Heart right ventricle (tissue), 16 donors: ENCODE measurements at regions not wholly inside any gene's neighbourhood (a gene's known extent, or its start where the extent isn't known, plus 50 kb on each side); places are given as distances from the start of the nearest gene placed in this dataset.

ENCODE experiments used
- ATAC-seq, 8 donors: fragments of 200-7000 bp; cut with Tn5 transposase; one replicate each; pipeline ENCODE4 v1.9.1; 2020; ENCODE audit warnings: mild to moderate bottlenecking in 8 of 8, moderate library complexity in 8 of 8, moderate number of reproducible peaks in 1 of 8
- DNase-seq, 2 donors: peaks; one replicate each; pipeline ENCODE4 v3.0.0-alpha.2; 2020
- H3K27ac ChIP-seq, 10 donors: fragments of 200-600 bp; sonication (generic) in 2 of 10; one replicate each; pipeline versions ENCODE4 v1.5.0 to v1.8.0; 2020 to 2022; ENCODE audit warnings: mild to moderate bottlenecking in 3 of 10
- H3K27me3 ChIP-seq, 7 donors: fragments of 200-600 bp; one replicate each; pipeline ENCODE4 v1.8.0; 2021 to 2022; ENCODE audit warnings: mild to moderate bottlenecking in 2 of 7
- H3K36me3 ChIP-seq, 9 donors: fragments of 200-600 bp; sonication (generic) in 1 of 9; one replicate each; pipeline versions ENCODE4 v1.5.0 to v1.8.0; 2020 to 2022; ENCODE audit warnings: mild to moderate bottlenecking in 2 of 9
- H3K4me1 ChIP-seq, 9 donors: fragments of 200-600 bp; sonication (generic) in 1 of 9; one replicate each; pipeline versions ENCODE4 v1.5.0 to v1.8.0; 2020 to 2022; ENCODE audit warnings: mild to moderate bottlenecking in 4 of 9
- H3K4me3 ChIP-seq, 10 donors: fragments of 200-600 bp; sonication (generic) in 2 of 10; one replicate each; pipeline versions ENCODE4 v1.5.0 to v1.8.0; 2020 to 2022; ENCODE audit warnings: mild to moderate bottlenecking in 7 of 10, moderate library complexity in 2 of 10
- H3K9me3 ChIP-seq, 11 donors: fragments of 200-600 bp in 10 of 11; sonication (generic) in 2 of 11; one replicate each; pipeline versions ENCODE4 v1.5.0 to v1.8.0; 2013 to 2022; ENCODE audit warnings: mild to moderate bottlenecking in 2 of 11, control low read depth in 1 of 11, moderate library complexity in 1 of 11
- CTCF ChIP-seq, 9 donors: fragments of 200-600 bp; sonication (generic) in 2 of 9; IDR thresholded peaks; one replicate each; pipeline versions ENCODE4 v1.5.0 to v1.8.0; 2021 to 2022; ENCODE audit warnings: antibody characterized with exemption in 9 of 9, mild to moderate bottlenecking in 5 of 9, moderate library complexity in 1 of 9
- WGBS, 2 donors: extraction: QIAGEN DNeasy Blood & Tissue Kit; methylation state at CpG; one replicate each; pipeline ENCODE4 v1.1.7; 2013; ENCODE audit warnings: inconsistent platforms in 1 of 2; 5-methylcytosine and 5-hydroxymethylcytosine counted together
- intact Hi-C, 10 donors: fragments of 100-400 bp; cut with DNase I; formaldehyde crosslinking; loops; one replicate each; pipeline versions ENCODE4 v1.11.1 to v1.14.2; 2022
- donor health status: Arrhythmogenic right ventricular cardiomyopathy.
- donor health status: ischemic (EF 13 %, LVEDD 7.1; RV severe dilation, severe dysfunction).
- donor health status: healthy with polysubstance abuse.
- donor health status: DM: no; HTN: yes; CAD: no.
- donor health status: DM: no; HTN: no; CAD: no.
- donor health status: ischemic (EF 25% LVEDD 6.9; RV normal size, moderate dysfunction).
- donor health status: ischemic (EF 25% LVEDD 5.7; RV mildly dilated, moderate dysfunction).
- donor health status: healthy.
- donor health status: DM: yes; HTN: yes; CAD: no.
- donor health status: Ischemic cardiomyopathy.
- donor health status: ischemic (EF 35%, LVEDD 5.7; RV mildly dilated, moderate dysfunction).
- donor health status: nonischemic (EF 11% LVEDD 7.7; RV severe dilation, severe dysfunction).
- donor health status: DM: yes; HTN: yes; CAD: no.
- donor health status: PGD.
- donor health status: ischemic (EF 29% LVEDD 5.4; RV normal size, mild dysfunction).
- donor health status: nonischemic (EF 23%, LVEDD 6.1; RV moderate dilation, normal function).

GRCh38 chr12:46917821-46918220 is 92.0 kb upstream of the SLC38A4 start:
- DNase-seq (no peak), ATAC-seq (no peak)
- TF ChIP-seq CTCF (IDR thresholded peaks at IDR 0.05): no peak
- Histone ChIP-seq H3K4me3 (no peak overlapping the region), H3K36me3 (no peaks in the 10 kb centered on the region), H3K27me3 (no peaks in the 10 kb centered on the region), H3K27ac (no peak overlapping the region), H3K9me3 (peaks cover 0 to 18% (median 0%) of the 10 kb centered on the region in 11 donors), H3K4me1 (peaks cover 0 to 23% (median 0%) of the 10 kb centered on the region in 9 donors)
- intact Hi-C loops: no loop called here
- 41 to 48% methylated on average over 4 of the region's 4 CpGs for WGBS, 2 donors

GRCh38 chr12:46918631-46919030 is 92.8 kb upstream of the SLC38A4 start:
- no peak for TF ChIP-seq CTCF (IDR thresholded peaks at IDR 0.05)
- Histone ChIP-seq H3K36me3 (no peaks in the 10 kb centered on the region), H3K4me3 (no peak overlapping the region), H3K4me1 (peaks cover 0 to 23% (median 0%) of the 10 kb centered on the region in 9 donors), H3K9me3 (peaks cover 0 to 10% (median 0%) of the 10 kb centered on the region in 11 donors), H3K27me3 (no peaks in the 10 kb centered on the region), H3K27ac (no peak overlapping the region)
- 88 to 92% methylated on average over 9 of the region's 9 CpGs for WGBS, 2 donors
- intact Hi-C loops: no loop called here
- no peak for DNase-seq
- ATAC-seq: no peak

- Histone ChIP-seq H3K27me3 (no peaks in the 10 kb centered on the region), H3K4me1 (peaks cover 0 to 22% (median 0%) of the 10 kb centered on the region in 9 donors), H3K4me3 (no peak overlapping the region), H3K36me3 (no peaks in the 10 kb centered on the region), H3K27ac (no peak overlapping the region), H3K9me3 (peaks cover 0 to 5% (median 0%) of the 10 kb centered on the region in 11 donors)
- intact Hi-C loops: no loop called here
- no peak for TF ChIP-seq CTCF (IDR thresholded peaks at IDR 0.05)
- ATAC-seq (no peak), DNase-seq (no peak)
- WGBS, 2 donors: 82 to 84% methylated on average over 9 of the region's 9 CpGs
These were observed 94.0 kb upstream of the SLC38A4 start for GRCh38 chr12:46919666-46920400.

- intact Hi-C loops: no loop called here
- Histone ChIP-seq H3K27me3 (no peaks in the 10 kb centered on the region), H3K4me3 (no peak overlapping the region), H3K9me3 (peaks cover 0 to 5% (median 0%) of the 10 kb centered on the region in 11 donors), H3K36me3 (no peaks in the 10 kb centered on the region), H3K27ac (peak overlapping the region in 1 of 10 donors; percentile 18), H3K4me1 (peaks cover 0 to 16% (median 0%) of the 10 kb centered on the region in 9 donors)
- no peak for ATAC-seq
- DNase-seq: no peak
- TF ChIP-seq CTCF (IDR thresholded peaks at IDR 0.05): no peak
- WGBS, 2 donors: 89 to 94% methylated on average over 1 of the region's 1 CpG
These were observed 94.7 kb upstream of the SLC38A4 start for GRCh38 chr12:46920499-46920898.
